Progenitor cell of endocrine pancreas (in vitro differentiated cells): ENCODE measurements at regions not wholly inside any gene's neighbourhood (a gene's known extent, or its start where the extent isn't known, plus 50 kb on each side); places are given as distances from the start of the nearest gene placed in this dataset.

Experiments used
- DNase-seq: peaks from one replicate; pipeline ENCODE4 v3.0.0; 2021; ENCODE audit warnings: low spot score; ENCODE audit not compliant: unreplicated experiment
- H3K27ac Mint-ChIP-seq: 2 replicates; pipeline ENCODE4 v1.8.0; 2021; ENCODE audit warnings: mild to moderate bottlenecking, moderate library complexity, mixed read lengths
- H3K27me3 Mint-ChIP-seq: 2 replicates; pipeline ENCODE4 v1.8.0; 2021; ENCODE audit warnings: mixed read lengths
- H3K36me3 Mint-ChIP-seq: 2 replicates; pipeline ENCODE4 v1.8.0; 2022; ENCODE audit warnings: mixed read lengths; ENCODE audit not compliant: insufficient read depth
- H3K4me1 Mint-ChIP-seq: 2 replicates; pipeline ENCODE4 v1.8.0; 2021; ENCODE audit warnings: low read depth, mixed read lengths
- H3K4me3 Mint-ChIP-seq: 2 replicates; pipeline ENCODE4 v1.8.0; 2021; ENCODE audit warnings: low read depth, mild to moderate bottlenecking, moderate library complexity, mixed read lengths
- H3K9me3 Mint-ChIP-seq: 2 replicates; pipeline ENCODE4 v1.8.0; 2021; ENCODE audit warnings: low read depth, mixed read lengths
- TF ChIP-seq, protein P1 (sequence below): fragments of 200-600 bp; sonication (generic); IDR thresholded peaks from one replicate; pipeline ENCODE4 v1.5.0; 2021; ENCODE audit warnings: antibody characterized with exemption, mild to moderate bottlenecking; ENCODE audit not compliant: unreplicated experiment

DNA sequence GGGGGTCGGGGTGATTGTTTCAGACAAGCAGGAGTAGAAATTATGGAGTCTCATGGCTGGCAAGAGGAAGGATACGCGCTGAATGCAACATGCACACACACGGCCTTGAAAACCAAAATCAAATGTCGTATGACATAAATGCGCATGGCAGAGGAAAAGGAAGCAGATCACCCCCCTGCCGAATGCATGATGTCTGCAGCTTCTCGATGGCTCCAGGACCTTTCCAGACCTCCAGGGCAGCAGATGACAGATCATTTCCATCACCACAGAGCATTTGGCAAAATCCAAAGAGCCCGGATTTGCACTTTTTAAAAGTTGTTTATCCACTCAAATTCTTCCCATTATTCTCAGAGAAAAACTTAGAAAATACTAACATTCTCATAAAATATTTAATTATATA, 211.7 kb downstream of the NHLRC3 start:
- TF ChIP-seq, protein P1, sequence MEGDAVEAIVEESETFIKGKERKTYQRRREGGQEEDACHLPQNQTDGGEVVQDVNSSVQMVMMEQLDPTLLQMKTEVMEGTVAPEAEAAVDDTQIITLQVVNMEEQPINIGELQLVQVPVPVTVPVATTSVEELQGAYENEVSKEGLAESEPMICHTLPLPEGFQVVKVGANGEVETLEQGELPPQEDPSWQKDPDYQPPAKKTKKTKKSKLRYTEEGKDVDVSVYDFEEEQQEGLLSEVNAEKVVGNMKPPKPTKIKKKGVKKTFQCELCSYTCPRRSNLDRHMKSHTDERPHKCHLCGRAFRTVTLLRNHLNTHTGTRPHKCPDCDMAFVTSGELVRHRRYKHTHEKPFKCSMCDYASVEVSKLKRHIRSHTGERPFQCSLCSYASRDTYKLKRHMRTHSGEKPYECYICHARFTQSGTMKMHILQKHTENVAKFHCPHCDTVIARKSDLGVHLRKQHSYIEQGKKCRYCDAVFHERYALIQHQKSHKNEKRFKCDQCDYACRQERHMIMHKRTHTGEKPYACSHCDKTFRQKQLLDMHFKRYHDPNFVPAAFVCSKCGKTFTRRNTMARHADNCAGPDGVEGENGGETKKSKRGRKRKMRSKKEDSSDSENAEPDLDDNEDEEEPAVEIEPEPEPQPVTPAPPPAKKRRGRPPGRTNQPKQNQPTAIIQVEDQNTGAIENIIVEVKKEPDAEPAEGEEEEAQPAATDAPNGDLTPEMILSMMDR, result no peak
- peaks cover 20% of the 10 kb centered on the region for H3K27me3 Mint-ChIP-seq
- no peaks in the 10 kb centered on the region for H3K9me3 Mint-ChIP-seq
- H3K4me3 Mint-ChIP-seq, result no peak overlapping the region
- H3K4me1 Mint-ChIP-seq, result peaks cover 11% of the 10 kb centered on the region
- no peaks in the 10 kb centered on the region for H3K36me3 Mint-ChIP-seq
- DNase-seq, result no peak
- no peak overlapping the region for H3K27ac Mint-ChIP-seq

DNA sequence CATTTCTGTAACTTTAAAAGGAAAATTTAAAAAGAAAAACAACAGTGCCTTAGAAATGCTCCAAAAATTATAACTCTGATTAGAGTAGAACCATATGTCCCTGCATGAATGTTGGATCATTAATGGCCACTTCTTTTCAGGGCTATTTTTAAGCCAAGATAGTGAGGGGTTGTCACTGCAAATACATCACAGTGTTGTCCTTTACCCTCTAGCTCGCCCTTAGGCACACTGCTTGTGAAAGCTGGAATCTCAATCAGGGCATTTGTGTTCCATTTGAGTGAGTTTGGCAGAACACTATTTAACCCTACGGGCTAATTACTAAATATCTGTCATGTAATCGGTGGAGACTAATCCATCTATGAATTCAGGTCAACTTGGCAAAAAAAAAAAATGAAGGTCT, 212.2 kb downstream of the NHLRC3 start:
- peaks cover 6% of the 10 kb centered on the region for H3K4me1 Mint-ChIP-seq
- H3K4me3 Mint-ChIP-seq, result no peak overlapping the region
- no peaks in the 10 kb centered on the region for H3K36me3 Mint-ChIP-seq
- TF ChIP-seq, protein P1, result no peak
- no peaks in the 10 kb centered on the region for H3K9me3 Mint-ChIP-seq
- peaks cover 18% of the 10 kb centered on the region for H3K27me3 Mint-ChIP-seq
- DNase-seq, result no peak
- no peak overlapping the region for H3K27ac Mint-ChIP-seq

DNA sequence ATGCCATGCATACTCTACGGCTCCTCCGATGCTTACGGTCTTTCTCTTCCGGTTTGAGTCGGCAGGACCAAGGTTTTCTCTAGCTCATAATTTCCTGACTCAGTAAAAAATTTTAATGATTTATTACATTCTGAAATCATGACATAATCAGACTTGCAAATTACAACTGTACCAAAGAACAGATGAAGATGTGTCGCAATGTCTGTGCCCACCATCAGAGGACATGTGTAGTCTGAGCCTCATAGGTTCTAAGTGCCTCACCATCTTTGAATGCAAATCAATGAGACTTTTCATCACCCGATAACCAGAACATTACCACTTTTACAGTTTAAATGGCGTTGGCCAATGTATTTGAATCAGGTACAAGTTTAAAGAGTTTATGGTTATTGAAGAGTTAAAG, 213.1 kb downstream of the NHLRC3 start:
- no peak overlapping the region for H3K4me3 Mint-ChIP-seq
- DNase-seq, result no peak
- H3K9me3 Mint-ChIP-seq, result no peaks in the 10 kb centered on the region
- TF ChIP-seq, protein P1, result no peak
- H3K36me3 Mint-ChIP-seq, result no peaks in the 10 kb centered on the region
- H3K27me3 Mint-ChIP-seq, result peaks cover 10% of the 10 kb centered on the region
- peaks cover 1% of the 10 kb centered on the region for H3K4me1 Mint-ChIP-seq
- no peak overlapping the region for H3K27ac Mint-ChIP-seq

DNA sequence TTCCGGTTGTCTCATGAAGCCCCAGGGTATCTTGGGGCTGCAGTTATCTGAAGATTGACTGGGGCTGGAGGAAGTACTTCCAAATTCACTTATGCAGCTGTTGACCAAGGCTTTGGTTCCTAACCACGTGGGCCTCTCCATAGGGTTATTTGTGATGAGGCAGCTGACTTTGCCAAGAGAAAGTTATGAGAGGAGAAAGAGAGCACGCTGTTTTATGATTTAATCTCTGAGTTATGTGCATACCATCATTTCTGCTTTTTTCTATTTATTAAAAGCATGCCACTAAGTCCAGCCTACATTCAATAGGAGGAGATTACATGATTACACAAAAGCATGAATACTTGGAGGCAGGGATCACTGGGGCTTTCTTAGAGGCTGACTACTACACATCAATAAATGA, 215.5 kb downstream of the NHLRC3 start:
- Mint-ChIP-seq H3K27me3 (peaks cover 6% of the 10 kb centered on the region), H3K4me3 (no peak overlapping the region), H3K9me3 (no peaks in the 10 kb centered on the region), H3K36me3 (no peaks in the 10 kb centered on the region), H3K4me1 (no peaks in the 10 kb centered on the region), H3K27ac (no peak overlapping the region)
- no peak for DNase-seq
- TF ChIP-seq, protein P1, result no peak

DNA sequence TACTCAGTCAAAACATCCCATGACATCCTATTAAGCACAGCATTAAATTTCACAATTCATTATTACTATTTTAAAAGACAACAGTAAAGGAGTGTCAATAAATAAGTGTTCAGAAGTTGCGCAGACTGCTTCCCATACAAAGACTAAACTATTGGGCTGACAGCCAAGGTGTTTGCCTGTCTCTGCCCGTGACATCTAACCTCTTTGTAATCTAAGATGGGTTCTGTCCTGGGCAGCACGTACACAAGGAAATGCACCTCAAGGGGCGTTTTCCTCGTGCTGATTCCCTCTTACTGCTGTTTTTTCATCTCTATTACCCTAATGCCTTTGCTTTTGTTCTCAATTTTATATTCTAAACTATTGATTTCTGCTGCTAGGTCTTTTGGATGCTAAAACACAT, 216.3 kb downstream of the NHLRC3 start:
- TF ChIP-seq, protein P1, result no peak
- Mint-ChIP-seq H3K27me3 (peaks cover 6% of the 10 kb centered on the region), H3K36me3 (no peaks in the 10 kb centered on the region), H3K27ac (no peak overlapping the region), H3K9me3 (no peaks in the 10 kb centered on the region), H3K4me3 (no peak overlapping the region), H3K4me1 (no peaks in the 10 kb centered on the region)
- DNase-seq, result no peak
